ENCODE measurements at regions not wholly inside any gene's neighbourhood (a gene's known extent, or its start where the extent isn't known, plus 50 kb on each side); places are given as distances from the start of the nearest gene placed in this dataset.

DNA sequence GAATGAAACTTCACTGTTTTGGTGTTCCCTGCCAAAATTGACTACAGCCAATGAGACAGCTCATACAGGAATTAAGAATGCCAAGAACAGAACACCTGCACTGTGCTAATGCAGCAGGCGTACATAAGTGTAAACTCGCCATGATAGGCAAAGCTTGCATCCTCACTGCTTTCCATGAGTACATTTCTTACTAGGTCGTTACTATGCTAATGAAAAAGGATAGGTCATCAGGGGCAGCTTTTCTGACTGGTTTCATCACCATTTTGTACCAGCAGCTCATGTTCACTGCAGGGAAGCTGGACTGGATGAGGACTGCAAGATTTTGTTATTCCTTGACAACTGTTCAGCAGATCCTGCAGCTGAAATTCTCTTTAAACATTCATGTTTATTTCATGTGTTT is 1383.8 kb downstream of the EFNB2 start:
- Histone ChIP-seq H3K36me3 (replicated peaks in 1 of 2) (no peaks in the 10 kb centered on the region), H3K27me3 (no peaks in the 10 kb centered on the region), H3K4me1 (replicated peaks in 1 of 2) (no peaks in the 10 kb centered on the region), H3K9me3 (replicated peaks in 1 of 3) (no peaks in the 10 kb centered on the region), H3K4me3 (no peak overlapping the region), H3K27ac (no peak overlapping the region)
- TF ChIP-seq CTCF (IDR thresholded peaks at IDR 0.05) (no peak), POLR2A (IDR thresholded peaks at IDR 0.05) (no peak)
- 81 to 90% (median 87%) methylated on average over 3 of the region's 3 CpGs for WGBS, 4 donors
- DNase-seq, result no peak
- intact Hi-C loops (cut with DNase I), result no loop called here

- WGBS, 4 donors, result 62 to 70% (median 67%) methylated on average over 4 of the region's 4 CpGs
Observed at GRCh38 chr13:105147461-105147860, 1388.0 kb downstream of the EFNB2 start.

DNA sequence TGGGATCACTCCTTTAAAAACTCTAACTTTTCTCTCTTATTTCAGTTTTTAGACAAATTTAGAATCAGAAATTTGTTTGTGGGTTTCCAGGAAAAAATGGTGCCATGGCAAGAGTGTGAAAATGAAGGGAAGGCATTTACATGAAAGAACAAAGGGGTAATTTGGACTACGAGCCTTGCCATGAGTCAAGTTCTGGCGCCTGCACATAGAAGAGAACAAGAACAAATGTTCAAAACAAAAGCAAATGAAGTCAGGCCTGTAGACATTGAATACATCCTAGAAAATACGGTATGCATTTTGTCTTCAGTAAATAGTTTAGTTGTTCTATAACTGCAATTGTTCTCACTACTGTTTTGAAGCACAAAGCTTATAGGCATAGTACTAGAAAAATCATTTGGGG is 1390.5 kb downstream of the EFNB2 start:
- no peak for DNase-seq
- no peak overlapping the region for H3K4me3 ChIP-seq
- H3K4me1 ChIP-seq (replicated peaks in 1 of 2), result no peaks in the 10 kb centered on the region
- no peaks in the 10 kb centered on the region for H3K27me3 ChIP-seq
- H3K36me3 ChIP-seq (replicated peaks in 1 of 2), result no peaks in the 10 kb centered on the region
- TF ChIP-seq POLR2A (IDR thresholded peaks at IDR 0.05), result no peak
- no peak for TF ChIP-seq CTCF (IDR thresholded peaks at IDR 0.05)
- no peak overlapping the region for H3K27ac ChIP-seq
- no peaks in the 10 kb centered on the region for H3K9me3 ChIP-seq (replicated peaks in 1 of 3)
- intact Hi-C loops (cut with DNase I), result no loop called here
- WGBS, 4 donors, result 87 to 98% (median 93%) methylated on average over 3 of the region's 3 CpGs

More at GRCh38 chr13:105147461-105147860, 1388.0 kb downstream of the EFNB2 start:
- Histone ChIP-seq H3K27me3 (no peaks in the 10 kb centered on the region), H3K36me3 (replicated peaks in 1 of 2) (no peaks in the 10 kb centered on the region), H3K4me1 (replicated peaks in 1 of 2) (no peaks in the 10 kb centered on the region), H3K4me3 (no peak overlapping the region), H3K9me3 (replicated peaks in 1 of 3) (no peaks in the 10 kb centered on the region), H3K27ac (no peak overlapping the region)
- intact Hi-C loops (cut with DNase I), result no loop called here
- DNase-seq, result peak in 1 of 7 donors; percentile 15
- TF ChIP-seq CTCF (IDR thresholded peaks at IDR 0.05), result no peak
- TF ChIP-seq POLR2A (IDR thresholded peaks at IDR 0.05), result no peak

DNA sequence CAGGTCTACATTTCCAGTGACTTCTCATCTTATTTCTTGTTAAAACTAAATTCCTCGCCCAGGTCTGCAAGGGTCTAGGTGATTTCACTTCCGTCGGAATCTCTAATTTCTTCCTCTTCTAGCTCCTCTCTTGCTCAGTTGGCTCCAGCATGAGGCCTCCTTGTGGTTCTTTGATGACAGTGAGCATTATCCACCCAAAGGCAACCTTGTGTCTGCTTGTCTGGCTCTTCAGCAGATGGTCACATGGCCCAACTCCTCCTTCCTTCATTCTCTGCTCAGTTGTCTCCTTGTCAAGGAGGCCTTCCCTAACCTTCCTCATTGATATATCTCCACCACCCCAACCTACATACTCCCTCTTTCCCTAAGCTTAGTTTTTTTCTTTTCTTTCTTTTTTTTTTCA is 1391.4 kb downstream of the EFNB2 start:
- TF ChIP-seq POLR2A (IDR thresholded peaks at IDR 0.05) (no peak), CTCF (IDR thresholded peaks at IDR 0.05) (no peak)

More for the DNA sequence above, 1391.4 kb downstream of the EFNB2 start:
- Histone ChIP-seq H3K27ac (no peak overlapping the region), H3K9me3 (replicated peaks in 1 of 3) (no peaks in the 10 kb centered on the region), H3K36me3 (replicated peaks in 1 of 2) (no peaks in the 10 kb centered on the region), H3K4me1 (replicated peaks in 1 of 2) (no peaks in the 10 kb centered on the region), H3K4me3 (no peak overlapping the region), H3K27me3 (no peaks in the 10 kb centered on the region)
- DNase-seq, result no peak
- intact Hi-C loops (cut with DNase I), result no loop called here
- WGBS, 4 donors, result 78 to 99% (median 97%) methylated on average over 3 of the region's 3 CpGs
